ENCODE measurements at regions not wholly inside any gene's neighbourhood (a gene's known extent, or its start where the extent isn't known, plus 50 kb on each side); places are given as distances from the start of the nearest gene placed in this dataset.
"Not testable (repeated sequence)": the region's sequence is repeated elsewhere in the genome, so short reads cannot be mapped to it uniquely, and the experiment has no call there.

DNA sequence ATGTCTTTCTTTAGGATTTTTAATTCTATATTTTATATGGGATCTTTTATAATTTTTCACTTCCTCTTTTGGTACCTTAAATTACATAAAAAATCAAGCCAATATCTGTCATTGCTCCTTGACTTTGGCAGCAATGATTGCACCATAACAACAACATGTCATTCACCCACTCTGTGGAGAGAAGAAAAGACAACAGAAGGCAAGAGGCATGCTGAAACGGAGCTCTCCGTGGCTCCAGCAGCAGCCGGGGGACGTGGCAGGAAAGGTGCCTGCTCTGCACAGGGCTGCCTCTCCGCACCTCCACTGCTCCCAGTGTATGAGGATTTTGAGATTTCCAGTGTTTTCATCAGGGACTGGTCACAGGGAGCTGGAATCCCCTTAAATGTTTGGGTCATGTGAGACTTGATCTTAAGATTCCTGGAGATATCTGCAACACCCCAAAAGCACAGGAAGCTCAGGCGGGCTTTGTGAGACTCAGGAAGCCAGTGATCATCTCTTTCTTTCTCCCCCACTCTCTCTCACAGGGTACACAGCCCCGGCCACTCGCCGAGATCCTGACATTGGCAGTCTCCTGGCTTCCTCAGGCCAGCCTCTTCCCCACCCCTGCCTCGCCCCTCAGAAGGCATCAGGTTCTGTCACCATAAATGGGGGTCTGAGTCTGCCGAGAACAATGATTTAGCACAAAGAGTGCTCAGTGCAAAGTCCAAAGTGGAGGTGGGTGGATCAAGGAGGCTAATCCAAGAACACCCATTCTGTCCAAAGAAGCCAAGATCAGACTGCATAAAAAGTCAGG is 74.6 kb downstream of the ACTL7B start:
- intact Hi-C loops (cut with micrococcal nuclease): no loop called here
- Mint-ChIP-seq H3K4me3 (no peak overlapping the region), H3K9me3 (no peaks in the 10 kb centered on the region), H3K36me3 (ENCODE audit: low read depth) (no peaks in the 10 kb centered on the region), H3K4me1 (ENCODE audit: low read depth) (no peaks in the 10 kb centered on the region), H3K27me3 (ENCODE audit: insufficient read depth) (peaks cover 3% of the 10 kb centered on the region), H3K27ac (no peak overlapping the region)
- no peak for DNase-seq (ENCODE audit: low spot score)

DNA sequence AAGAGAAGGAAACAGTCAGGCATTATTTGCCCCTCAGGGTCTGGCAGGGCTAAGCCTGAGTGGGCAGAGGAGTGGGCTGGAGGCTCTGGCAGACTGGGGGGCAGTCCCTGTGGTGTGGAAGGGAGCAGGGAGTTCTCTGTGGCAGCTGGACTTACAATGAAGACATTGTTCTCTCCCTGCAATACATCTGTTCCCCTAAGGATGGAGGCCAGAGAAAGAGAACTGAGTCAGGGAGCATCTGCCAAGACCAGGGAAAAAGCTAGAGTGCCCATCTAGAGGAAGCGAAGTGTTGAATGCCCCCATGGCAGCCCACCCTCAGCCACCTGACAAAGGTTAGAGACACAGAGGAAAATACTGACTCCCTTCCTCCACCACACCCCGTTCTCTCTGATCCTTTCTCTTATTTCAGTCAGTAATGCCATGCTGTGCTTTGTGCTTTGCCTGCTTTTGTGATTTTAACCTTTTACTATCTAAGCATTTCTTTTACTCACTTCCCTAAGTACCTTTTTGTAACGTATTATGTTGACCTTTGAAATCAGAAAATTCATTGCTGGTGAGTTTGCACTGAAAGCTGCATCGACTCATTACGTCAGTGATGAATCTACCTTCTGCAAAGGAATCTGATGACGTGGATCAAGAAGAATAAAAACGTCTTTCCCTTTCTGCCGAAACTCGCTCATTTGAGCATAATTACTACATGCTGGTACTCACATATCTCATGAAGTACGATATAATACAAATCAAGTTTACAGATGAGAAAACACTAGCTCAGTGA is 76.0 kb downstream of the ACTL7B start:
- DNase-seq (ENCODE audit: low spot score): no peak
- no peaks in the 10 kb centered on the region for H3K9me3 Mint-ChIP-seq
- H3K4me3 Mint-ChIP-seq: no peak overlapping the region
- intact Hi-C loops (cut with micrococcal nuclease): no loop called here
- no peaks in the 10 kb centered on the region for H3K27me3 Mint-ChIP-seq (ENCODE audit: insufficient read depth)
- H3K27ac Mint-ChIP-seq: no peak overlapping the region
- no peaks in the 10 kb centered on the region for H3K4me1 Mint-ChIP-seq (ENCODE audit: low read depth)
- H3K36me3 Mint-ChIP-seq (ENCODE audit: low read depth): no peaks in the 10 kb centered on the region

DNA sequence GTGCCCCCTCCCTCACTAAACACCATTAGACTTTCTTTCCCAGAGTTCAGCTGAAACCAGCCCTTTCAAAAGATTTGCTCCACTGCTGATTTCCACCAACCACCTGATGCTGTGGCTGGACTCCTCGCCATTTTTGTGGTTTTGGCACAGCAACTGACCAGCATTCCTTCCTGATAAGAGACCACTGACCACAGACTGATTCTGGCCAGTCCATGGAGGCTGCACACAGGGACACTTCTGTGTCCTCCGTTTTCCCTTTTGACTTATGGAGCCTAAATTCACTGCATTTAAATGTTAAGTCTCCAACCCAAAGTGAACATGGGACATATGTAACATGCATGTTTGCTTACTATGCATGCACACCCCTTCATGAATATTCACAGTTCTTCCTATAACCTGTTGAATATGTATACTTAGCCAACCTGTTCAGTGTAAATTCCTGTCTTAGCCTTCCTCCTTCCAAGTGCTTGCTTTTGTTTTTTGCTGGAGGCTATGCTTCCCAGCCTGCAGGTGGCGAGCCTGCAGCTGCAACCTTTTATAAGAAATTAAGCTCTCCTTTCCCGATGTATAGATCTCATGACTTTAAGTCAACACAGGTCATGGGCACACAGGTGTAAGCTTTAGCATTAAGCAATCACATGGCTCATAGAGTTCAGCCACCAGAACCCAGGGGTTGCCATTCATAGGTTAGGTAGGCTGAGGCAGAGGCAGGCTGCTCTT is 78.7 kb downstream of the ACTL7B start:
- Mint-ChIP-seq H3K9me3 (no peaks in the 10 kb centered on the region), H3K27ac (no peak overlapping the region), H3K4me1 (ENCODE audit: low read depth) (no peaks in the 10 kb centered on the region), H3K4me3 (no peak overlapping the region), H3K36me3 (ENCODE audit: low read depth) (no peaks in the 10 kb centered on the region), H3K27me3 (ENCODE audit: insufficient read depth) (no peaks in the 10 kb centered on the region)
- DNase-seq (ENCODE audit: low spot score): no peak
- intact Hi-C loops (cut with micrococcal nuclease): no loop called here

DNA sequence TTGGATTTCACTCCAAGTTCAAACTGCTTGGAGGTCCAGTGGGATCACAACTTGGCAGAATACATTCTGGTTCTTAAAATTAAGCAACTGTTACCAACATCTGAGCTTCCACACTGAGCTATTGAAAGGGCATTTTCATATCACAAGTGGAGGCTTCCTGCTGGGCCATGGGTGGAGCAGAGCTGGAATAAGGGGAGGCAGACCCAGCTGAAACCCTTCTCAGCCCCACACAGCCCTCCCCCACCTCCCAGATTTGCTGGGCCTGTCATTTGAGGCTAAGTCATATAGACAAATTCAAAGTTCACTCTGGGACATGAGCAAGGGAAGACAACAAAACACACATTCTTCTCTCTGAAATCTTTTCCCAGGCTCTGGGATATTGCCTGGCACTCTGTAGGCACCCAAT is 79.9 kb downstream of the ACTL7B start:
- H3K36me3 Mint-ChIP-seq (ENCODE audit: low read depth): no peaks in the 10 kb centered on the region
- H3K9me3 Mint-ChIP-seq: no peaks in the 10 kb centered on the region
- no peak overlapping the region for H3K4me3 Mint-ChIP-seq
- H3K27ac Mint-ChIP-seq: no peak overlapping the region
- no peak for DNase-seq (ENCODE audit: low spot score)
- H3K27me3 Mint-ChIP-seq (ENCODE audit: insufficient read depth): no peaks in the 10 kb centered on the region
- intact Hi-C loops (cut with micrococcal nuclease): no loop called here
- no peaks in the 10 kb centered on the region for H3K4me1 Mint-ChIP-seq (ENCODE audit: low read depth)

DNA sequence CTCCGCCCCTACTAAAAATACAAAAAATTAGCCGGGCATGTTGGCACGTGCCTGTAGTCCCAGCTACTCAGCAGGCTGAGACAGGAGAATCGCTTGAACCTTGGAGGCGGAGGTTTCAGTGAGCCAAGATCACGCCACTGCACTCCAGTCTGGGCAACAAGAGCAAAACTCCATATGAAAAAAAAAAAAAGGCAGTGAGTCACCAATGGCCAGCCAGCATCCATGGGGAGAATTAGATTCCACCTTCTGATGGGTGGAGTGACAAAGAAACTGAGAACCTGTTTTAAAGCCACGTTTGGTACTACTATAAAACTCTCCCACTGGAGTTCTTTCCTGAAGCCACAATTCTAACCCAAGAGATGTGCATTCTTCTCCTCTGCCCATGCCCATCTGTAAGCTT is 81.7 kb downstream of the ACTL7B start:
- H3K36me3 Mint-ChIP-seq (ENCODE audit: low read depth); H3K4me1 Mint-ChIP-seq (ENCODE audit: low read depth); H3K9me3 Mint-ChIP-seq; intact Hi-C loops (cut with micrococcal nuclease); DNase-seq (ENCODE audit: low spot score); H3K27ac Mint-ChIP-seq; H3K27me3 Mint-ChIP-seq (ENCODE audit: insufficient read depth); H3K4me3 Mint-ChIP-seq: not testable (repeated sequence)

DNA sequence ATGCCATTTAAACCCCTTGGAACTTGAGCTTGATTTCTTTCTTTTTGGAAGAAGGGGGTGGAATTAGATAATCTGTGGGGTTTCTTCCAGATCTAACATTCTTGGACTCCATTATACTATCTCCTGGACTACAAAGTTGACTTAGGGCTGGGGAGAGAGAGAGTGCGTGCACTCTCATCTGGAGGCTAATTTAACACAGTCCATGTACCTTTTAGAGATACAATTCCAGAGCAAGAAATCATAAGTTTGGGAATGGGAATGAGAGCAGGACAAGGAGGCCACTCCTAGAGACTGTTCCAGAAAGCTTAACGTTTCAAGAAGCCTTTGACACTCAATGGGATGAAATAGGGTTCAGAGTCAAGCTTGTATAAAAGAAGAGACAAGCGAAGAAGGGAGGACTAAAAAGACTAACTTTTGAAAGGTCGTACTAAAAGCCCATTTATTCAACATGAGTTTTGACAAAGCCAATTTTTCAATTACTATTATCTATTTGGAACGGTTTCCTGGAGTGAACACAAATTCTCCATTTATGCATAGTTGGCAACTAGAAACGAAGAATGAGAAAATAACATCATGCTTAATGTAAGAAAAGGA is 83.4 kb downstream of the ACTL7B start:
- intact Hi-C loops (cut with micrococcal nuclease): no loop called here
- Mint-ChIP-seq H3K27ac (no peak overlapping the region), H3K36me3 (ENCODE audit: low read depth) (no peaks in the 10 kb centered on the region), H3K4me3 (no peak overlapping the region), H3K9me3 (no peaks in the 10 kb centered on the region), H3K4me1 (ENCODE audit: low read depth) (no peaks in the 10 kb centered on the region), H3K27me3 (ENCODE audit: insufficient read depth) (no peaks in the 10 kb centered on the region)
- DNase-seq (ENCODE audit: low spot score): no peak

DNA sequence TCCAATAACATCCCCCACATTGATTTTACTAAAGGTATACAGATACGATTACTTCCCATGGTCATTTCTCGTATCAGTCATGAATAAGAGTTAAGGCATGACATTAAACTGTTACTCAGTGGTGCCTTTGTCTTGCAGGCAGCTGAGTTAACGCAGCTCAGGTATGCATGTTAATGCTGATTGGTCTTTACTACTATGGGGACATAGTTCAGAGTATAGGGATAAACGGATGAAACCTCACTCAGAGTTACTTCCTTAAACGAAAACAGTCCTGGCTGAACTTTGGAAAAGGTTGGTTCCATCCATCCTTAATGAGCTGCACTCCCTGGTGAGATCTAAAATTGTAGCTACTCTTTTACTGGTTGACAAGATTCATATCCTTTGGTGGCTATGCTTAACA is 87.0 kb downstream of the ACTL7B start:
- Mint-ChIP-seq H3K4me1 (ENCODE audit: low read depth) (no peaks in the 10 kb centered on the region), H3K27ac (no peak overlapping the region), H3K27me3 (ENCODE audit: insufficient read depth) (peaks cover 2% of the 10 kb centered on the region), H3K9me3 (no peaks in the 10 kb centered on the region), H3K36me3 (ENCODE audit: low read depth) (no peaks in the 10 kb centered on the region), H3K4me3 (no peak overlapping the region)
- no peak for DNase-seq (ENCODE audit: low spot score)
- intact Hi-C loops (cut with micrococcal nuclease): no loop called here

DNA sequence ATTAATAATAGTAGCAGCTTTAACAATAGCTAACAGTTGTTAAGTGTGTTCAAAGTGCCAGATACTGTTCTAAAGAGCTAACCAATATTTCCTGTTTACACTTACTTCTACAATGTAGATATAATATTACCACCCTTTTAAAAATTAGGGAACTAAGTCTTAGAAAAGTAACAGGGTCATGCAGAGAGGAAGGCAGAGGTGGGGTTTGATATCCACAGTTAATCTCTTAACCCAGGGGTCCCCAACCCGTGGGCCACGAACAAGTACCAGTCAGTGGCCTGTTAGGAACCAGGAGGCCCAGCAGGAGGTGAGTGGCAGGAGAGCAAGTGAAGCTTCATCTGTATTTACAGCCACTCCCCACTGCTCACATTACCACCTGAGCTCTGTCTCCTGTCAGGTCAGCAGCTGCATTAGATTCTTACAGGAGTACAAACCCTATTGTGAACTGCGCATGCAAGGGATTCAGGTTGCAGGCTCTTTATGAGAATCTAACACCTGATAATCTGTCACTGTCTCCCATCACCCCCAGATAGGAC is 89.1 kb downstream of the ACTL7B start:
- DNase-seq (ENCODE audit: low spot score): no peak
- Mint-ChIP-seq H3K9me3 (no peaks in the 10 kb centered on the region), H3K36me3 (ENCODE audit: low read depth) (no peaks in the 10 kb centered on the region), H3K27me3 (ENCODE audit: insufficient read depth) (peaks cover 2% of the 10 kb centered on the region), H3K4me1 (ENCODE audit: low read depth) (no peaks in the 10 kb centered on the region), H3K27ac (no peak overlapping the region), H3K4me3 (no peak overlapping the region)
- intact Hi-C loops (cut with micrococcal nuclease): no loop called here

DNA sequence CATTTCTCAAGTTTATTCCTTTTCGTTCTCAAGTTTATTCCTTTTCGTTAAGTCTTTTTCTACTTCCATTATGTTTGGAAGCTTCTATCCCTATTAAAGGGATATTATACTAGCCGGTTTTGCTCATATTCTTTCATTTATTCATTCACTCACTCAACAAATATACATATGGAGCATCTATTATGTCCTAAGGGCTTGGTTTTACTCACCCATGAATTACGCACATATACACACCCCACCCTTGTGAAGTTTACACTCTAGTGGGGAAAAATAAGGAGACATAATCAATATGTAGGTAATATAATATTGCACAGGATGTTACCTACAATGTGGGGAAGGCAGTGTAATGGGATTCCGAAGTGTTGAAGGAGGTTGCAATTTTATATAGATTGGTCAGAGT is 90.5 kb downstream of the ACTL7B start:
- no peaks in the 10 kb centered on the region for H3K4me1 Mint-ChIP-seq (ENCODE audit: low read depth)
- DNase-seq (ENCODE audit: low spot score): no peak
- H3K36me3 Mint-ChIP-seq (ENCODE audit: low read depth): no peaks in the 10 kb centered on the region
- intact Hi-C loops (cut with micrococcal nuclease): no loop called here
- no peak overlapping the region for H3K4me3 Mint-ChIP-seq
- H3K27me3 Mint-ChIP-seq (ENCODE audit: insufficient read depth): peaks cover 2% of the 10 kb centered on the region
- H3K9me3 Mint-ChIP-seq: no peaks in the 10 kb centered on the region
- no peak overlapping the region for H3K27ac Mint-ChIP-seq

DNA sequence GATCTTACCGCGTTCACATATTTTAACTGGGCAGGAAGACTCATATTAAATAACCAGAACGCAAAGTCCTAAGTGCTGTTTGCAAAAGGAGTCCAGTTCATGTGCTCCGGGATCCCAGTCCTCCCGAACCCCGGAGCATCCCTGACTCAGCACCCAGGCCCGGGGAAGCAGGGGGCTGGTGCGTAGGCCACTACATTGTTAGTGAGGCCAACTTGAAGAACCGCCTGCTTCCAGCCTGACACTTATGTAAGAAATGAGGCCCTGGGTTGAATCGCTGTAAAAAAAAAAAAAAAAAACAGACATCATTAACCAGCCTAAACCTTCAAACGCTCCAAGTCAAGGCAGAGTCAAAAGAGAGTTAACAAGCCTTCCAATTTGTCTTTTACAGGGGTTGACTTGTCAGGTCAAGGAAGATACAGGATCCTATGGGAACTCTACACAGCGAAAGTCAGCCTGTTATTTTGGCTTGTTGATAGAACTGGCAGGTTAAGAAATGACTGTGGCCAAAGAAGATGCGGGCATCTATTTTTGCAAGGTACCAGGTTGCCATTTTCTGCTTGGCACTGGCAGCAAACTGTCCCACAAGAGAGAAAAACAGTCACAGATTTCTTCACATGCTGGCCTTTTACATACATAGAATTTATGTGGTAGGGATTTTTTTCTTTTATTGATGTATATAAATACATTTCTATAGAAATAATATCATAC is 93.3 kb downstream of the ACTL7B start:
- intact Hi-C loops (cut with micrococcal nuclease): no loop called here
- H3K4me3 Mint-ChIP-seq: no peak overlapping the region
- no peak overlapping the region for H3K27ac Mint-ChIP-seq
- H3K36me3 Mint-ChIP-seq (ENCODE audit: low read depth): no peaks in the 10 kb centered on the region
- no peak for DNase-seq (ENCODE audit: low spot score)
- H3K9me3 Mint-ChIP-seq: no peaks in the 10 kb centered on the region
- H3K4me1 Mint-ChIP-seq (ENCODE audit: low read depth): no peaks in the 10 kb centered on the region
- H3K27me3 Mint-ChIP-seq (ENCODE audit: insufficient read depth): peaks cover 2% of the 10 kb centered on the region

DNA sequence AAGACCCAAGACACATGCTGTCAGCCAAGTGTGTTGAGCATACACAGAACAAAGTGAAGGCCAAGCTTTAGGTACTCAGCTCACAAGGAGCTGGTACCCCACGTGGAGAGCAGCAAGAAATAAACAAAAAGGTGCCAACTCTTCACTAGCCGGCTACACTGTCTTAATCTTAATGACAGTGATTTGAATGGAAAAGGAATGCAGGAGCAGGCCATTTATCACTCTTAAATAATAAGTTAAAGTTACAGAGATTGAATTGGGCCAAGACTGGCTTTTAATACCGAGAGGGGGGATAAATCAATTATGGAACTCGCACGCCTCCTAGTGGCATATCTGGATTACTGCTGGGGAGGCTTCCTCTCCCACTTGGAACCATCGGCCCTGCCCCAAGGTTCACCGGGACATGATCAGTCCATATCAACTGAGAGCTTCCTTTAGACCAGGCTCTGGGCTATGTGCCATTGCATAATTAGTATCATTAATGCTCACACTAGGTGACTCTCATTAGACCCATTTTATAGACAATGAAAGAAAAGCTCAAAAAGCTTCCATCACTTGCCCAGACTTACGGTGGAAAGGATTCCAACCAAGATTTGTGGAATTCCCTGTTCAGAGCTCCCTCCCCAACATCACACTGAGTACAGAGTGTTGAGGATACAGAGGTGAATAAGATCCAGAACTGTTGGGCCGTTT is 94.0 kb downstream of the ACTL7B start:
- no peak overlapping the region for H3K4me3 Mint-ChIP-seq
- DNase-seq (ENCODE audit: low spot score): no peak
- H3K36me3 Mint-ChIP-seq (ENCODE audit: low read depth): no peaks in the 10 kb centered on the region
- H3K27ac Mint-ChIP-seq: no peak overlapping the region
- H3K9me3 Mint-ChIP-seq: no peaks in the 10 kb centered on the region
- H3K27me3 Mint-ChIP-seq (ENCODE audit: insufficient read depth): peaks cover 2% of the 10 kb centered on the region
- H3K4me1 Mint-ChIP-seq (ENCODE audit: low read depth): no peaks in the 10 kb centered on the region
- intact Hi-C loops (cut with micrococcal nuclease): no loop called here

DNA sequence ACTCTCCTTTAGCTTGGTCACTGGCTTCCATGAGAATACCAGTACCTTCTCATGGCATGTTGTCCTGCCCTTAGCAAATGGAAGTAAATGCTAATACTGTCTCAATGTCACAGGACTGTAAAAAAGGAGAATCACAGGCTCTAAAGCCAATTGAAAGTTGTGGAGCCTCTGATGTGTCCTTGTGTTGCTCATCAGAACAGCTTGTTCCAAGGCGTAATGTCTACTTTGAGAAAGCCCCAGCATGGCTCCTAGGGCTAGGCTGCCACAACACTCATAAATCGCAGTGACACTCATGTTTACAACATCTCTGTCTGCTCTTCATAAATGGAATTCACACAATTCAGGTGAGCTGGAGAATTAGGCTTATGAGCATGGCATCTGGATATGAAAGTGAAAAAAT is 94.9 kb downstream of the ACTL7B start:
- Mint-ChIP-seq H3K27ac (no peak overlapping the region), H3K9me3 (no peaks in the 10 kb centered on the region), H3K36me3 (ENCODE audit: low read depth) (no peaks in the 10 kb centered on the region), H3K4me1 (ENCODE audit: low read depth) (no peaks in the 10 kb centered on the region), H3K27me3 (ENCODE audit: insufficient read depth) (peaks cover 2% of the 10 kb centered on the region), H3K4me3 (no peak overlapping the region)
- no peak for DNase-seq (ENCODE audit: low spot score)
- intact Hi-C loops (cut with micrococcal nuclease): no loop called here

Data from activated T-helper 1 cell treated with anti-CD3 and anti-CD28 coated beads, Interleukin-12 subunit alpha, Interleukin-12 subunit beta, Interleukin-2, Interleukin-4 antibody, amounts not matched to agents 30 ng/mL and 10 ng/mL and 1 ng/mL, durations not matched to agents 14 hours and 24 hours and 36 hours (primary cell).